SU-DHL-6 (cell line): ENCODE measurements at regions not wholly inside any gene's neighbourhood (a gene's known extent, or its start where the extent isn't known, plus 50 kb on each side); places are given as distances from the start of the nearest gene placed in this dataset.

Experiments
- H2AFZ ChIP-seq: fragments of 200-600 bp; sonication (generic); 2 replicates; pipeline ENCODE4 v1.6.1; 2014; ENCODE audit warnings: low read depth, mild to moderate bottlenecking, moderate library complexity, mixed read lengths, antibody characterized with exemption, low read length; ENCODE audit not compliant: severe bottlenecking
- H3F3A ChIP-seq: fragments of 200-600 bp; shearing (Covaris generic); 2 replicates; pipeline ENCODE4 v1.6.0; 2016; ENCODE audit warnings: antibody characterized with exemption, mild to moderate bottlenecking; ENCODE audit not compliant: insufficient read depth
- H3K27ac ChIP-seq: fragments of 200-600 bp; sonication (generic); 2 replicates; pipeline ENCODE4 v1.5.1; 2016; ENCODE audit warnings: low read depth, mild to moderate bottlenecking, low read length, moderate library complexity, mixed read lengths
- H3K27me3 ChIP-seq: fragments of 200-600 bp; sonication (generic), shearing (Covaris generic); 2 replicates; pipeline ENCODE4 v1.6.0; 2014; ENCODE audit warnings: mild to moderate bottlenecking, low read length
- H3K36me3 ChIP-seq: fragments of 200-600 bp; sonication (generic); 2 replicates; pipeline ENCODE4 v1.6.1; 2014; ENCODE audit warnings: mild to moderate bottlenecking, low read length, mixed read lengths
- H3K4me2 ChIP-seq: fragments of 300-600, 200-600 bp; shearing (Covaris generic), sonication (generic); 2 replicates; pipeline ENCODE4 v1.6.0; 2014; ENCODE audit warnings: low read length, low read depth, mild to moderate bottlenecking; ENCODE audit not compliant: poor library complexity, severe bottlenecking
- H3K4me3 ChIP-seq: fragments of 200-600 bp; sonication (generic); 2 replicates; pipeline ENCODE4 v1.5.1; 2014; ENCODE audit warnings: antibody characterized with exemption, low read length, mild to moderate bottlenecking, mixed read lengths; ENCODE audit not compliant: insufficient read depth, poor library complexity, severe bottlenecking
- H3K79me2 ChIP-seq: fragments of 200-600 bp; sonication (generic); 2 replicates; pipeline ENCODE4 v1.6.1; 2014; ENCODE audit warnings: mild to moderate bottlenecking, low read length, moderate library complexity; ENCODE audit not compliant: insufficient read depth
- H3K9ac ChIP-seq: fragments of 200-600 bp; sonication (generic); 2 replicates; pipeline ENCODE4 v1.7.0; 2014; ENCODE audit warnings: mild to moderate bottlenecking, low read length
- H3K9me2 ChIP-seq: fragments of 200-600 bp; sonication (generic); replicated peaks from 2 replicates; pipeline ENCODE4 v1.6.1; 2014; ENCODE audit warnings: low read length; ENCODE audit not compliant: insufficient read depth
- H3K9me3 ChIP-seq: fragments of 200-600 bp; sonication (generic); 2 replicates; pipeline ENCODE4 v1.6.1; 2014; ENCODE audit warnings: low read length, mixed read lengths; ENCODE audit not compliant: insufficient read depth
- H4K20me1 ChIP-seq: fragments of 200-600 bp; sonication (generic); 2 replicates; pipeline ENCODE4 v1.6.1; 2014; ENCODE audit warnings: low read depth, mild to moderate bottlenecking, antibody characterized with exemption, low read length, moderate library complexity, mixed read lengths
- EZH2phosphoT487 ChIP-seq: fragments of 200-600 bp; sonication (generic), shearing (Covaris generic); conservative IDR thresholded peaks from 2 replicates; pipeline ENCODE4 v1.6.1; 2018; ENCODE audit warnings: mild to moderate bottlenecking, antibody characterized with exemption, low read length, moderate library complexity, mixed read lengths
- TF ChIP-seq, protein P1 (sequence below): fragments of 200-600 bp; sonication (generic); IDR thresholded peaks from one replicate; pipeline ENCODE4 v1.5.1; 2017; ENCODE audit warnings: antibody characterized with exemption, mild to moderate bottlenecking, low read length, moderate library complexity; ENCODE audit not compliant: insufficient read depth, poor library complexity, severe bottlenecking

DNA sequence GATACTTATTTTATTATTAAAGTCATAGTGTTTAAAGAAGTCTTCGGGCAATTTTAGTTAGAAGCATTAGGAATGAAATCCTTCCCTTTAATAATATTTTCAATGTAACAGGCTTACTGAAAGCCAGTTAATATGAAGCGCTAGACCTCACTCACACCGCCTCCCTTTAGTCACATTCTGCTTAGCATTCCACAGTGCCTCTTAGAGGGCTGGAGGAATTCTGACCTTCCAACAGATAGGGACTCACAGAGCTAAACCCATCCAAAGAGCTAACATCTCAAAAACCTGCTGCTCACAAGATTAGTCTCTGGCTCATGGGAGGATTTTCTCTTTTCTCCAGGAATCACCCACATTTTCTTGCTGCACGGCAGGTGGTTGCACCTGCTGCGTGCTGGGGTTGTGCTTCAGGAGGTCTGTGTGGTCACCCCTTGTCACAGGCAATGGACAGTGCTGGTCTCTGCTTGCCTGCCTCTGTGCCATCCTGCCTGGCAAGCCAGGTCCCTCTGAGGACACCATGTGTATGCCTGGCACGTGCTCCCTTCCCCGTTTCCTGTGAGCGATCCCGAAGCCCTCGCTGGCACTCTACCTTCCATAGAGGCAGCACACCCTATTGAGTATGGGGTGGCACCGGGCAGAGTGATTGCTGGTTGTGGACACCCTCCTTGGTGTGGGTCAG lies 91.8 kb downstream of the KLF6 start:
- TF ChIP-seq EZH2phosphoT487: no peak
- TF ChIP-seq, protein P1, sequence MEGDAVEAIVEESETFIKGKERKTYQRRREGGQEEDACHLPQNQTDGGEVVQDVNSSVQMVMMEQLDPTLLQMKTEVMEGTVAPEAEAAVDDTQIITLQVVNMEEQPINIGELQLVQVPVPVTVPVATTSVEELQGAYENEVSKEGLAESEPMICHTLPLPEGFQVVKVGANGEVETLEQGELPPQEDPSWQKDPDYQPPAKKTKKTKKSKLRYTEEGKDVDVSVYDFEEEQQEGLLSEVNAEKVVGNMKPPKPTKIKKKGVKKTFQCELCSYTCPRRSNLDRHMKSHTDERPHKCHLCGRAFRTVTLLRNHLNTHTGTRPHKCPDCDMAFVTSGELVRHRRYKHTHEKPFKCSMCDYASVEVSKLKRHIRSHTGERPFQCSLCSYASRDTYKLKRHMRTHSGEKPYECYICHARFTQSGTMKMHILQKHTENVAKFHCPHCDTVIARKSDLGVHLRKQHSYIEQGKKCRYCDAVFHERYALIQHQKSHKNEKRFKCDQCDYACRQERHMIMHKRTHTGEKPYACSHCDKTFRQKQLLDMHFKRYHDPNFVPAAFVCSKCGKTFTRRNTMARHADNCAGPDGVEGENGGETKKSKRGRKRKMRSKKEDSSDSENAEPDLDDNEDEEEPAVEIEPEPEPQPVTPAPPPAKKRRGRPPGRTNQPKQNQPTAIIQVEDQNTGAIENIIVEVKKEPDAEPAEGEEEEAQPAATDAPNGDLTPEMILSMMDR: no peak
- Histone ChIP-seq H3K9ac (no peak overlapping the region), H3K27ac (no peak overlapping the region), H2AFZ (no peak overlapping the region), H3K36me3 (no peaks in the 10 kb centered on the region), H3F3A (no peaks in the 10 kb centered on the region), H3K27me3 (no peaks in the 10 kb centered on the region), H3K9me2 (no peaks in the 10 kb centered on the region), H3K4me3 (no peak overlapping the region), H4K20me1 (no peaks in the 10 kb centered on the region), H3K79me2 (no peaks in the 10 kb centered on the region), H3K9me3 (no peaks in the 10 kb centered on the region), H3K4me2 (no peak overlapping the region)

DNA sequence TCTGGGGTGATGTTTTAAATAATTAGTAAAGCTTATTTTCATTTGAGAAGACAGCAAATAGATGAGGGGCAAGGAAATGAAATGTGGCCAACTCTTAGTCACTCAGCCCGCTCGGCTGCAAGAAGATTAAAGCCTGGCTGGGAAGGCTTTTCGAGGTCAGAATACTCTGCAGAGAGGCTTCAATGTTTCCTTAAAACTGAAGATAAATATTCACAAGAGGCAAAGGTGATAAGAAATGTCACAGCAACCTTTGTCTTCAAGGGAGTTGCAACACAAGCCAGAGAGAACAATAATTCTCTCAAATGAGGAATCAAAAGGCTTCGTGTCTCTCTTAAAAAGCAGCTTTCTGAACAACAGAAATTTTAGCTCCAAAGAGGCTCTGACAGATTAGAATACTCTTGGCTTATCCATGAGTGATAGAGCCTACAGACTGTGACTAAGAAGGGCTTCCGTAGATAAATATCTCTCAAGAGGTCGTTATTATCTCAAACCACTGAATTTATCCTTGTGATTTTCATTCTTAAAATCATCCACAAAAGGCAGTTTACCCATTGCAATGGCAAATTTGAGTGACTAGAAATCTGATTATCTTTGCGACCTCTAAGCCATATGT lies 92.5 kb downstream of the KLF6 start:
- H4K20me1 ChIP-seq: no peaks in the 10 kb centered on the region
- no peak overlapping the region for H3K4me3 ChIP-seq
- no peaks in the 10 kb centered on the region for H3K79me2 ChIP-seq
- no peaks in the 10 kb centered on the region for H3K9me3 ChIP-seq
- H3K27ac ChIP-seq: no peak overlapping the region
- H3F3A ChIP-seq: no peaks in the 10 kb centered on the region
- no peaks in the 10 kb centered on the region for H3K9me2 ChIP-seq
- no peak overlapping the region for H3K4me2 ChIP-seq
- H3K27me3 ChIP-seq: no peaks in the 10 kb centered on the region
- TF ChIP-seq EZH2phosphoT487: no peak
- TF ChIP-seq, protein P1: no peak
- no peak overlapping the region for H3K9ac ChIP-seq
- H2AFZ ChIP-seq: no peak overlapping the region
- H3K36me3 ChIP-seq: no peaks in the 10 kb centered on the region

DNA sequence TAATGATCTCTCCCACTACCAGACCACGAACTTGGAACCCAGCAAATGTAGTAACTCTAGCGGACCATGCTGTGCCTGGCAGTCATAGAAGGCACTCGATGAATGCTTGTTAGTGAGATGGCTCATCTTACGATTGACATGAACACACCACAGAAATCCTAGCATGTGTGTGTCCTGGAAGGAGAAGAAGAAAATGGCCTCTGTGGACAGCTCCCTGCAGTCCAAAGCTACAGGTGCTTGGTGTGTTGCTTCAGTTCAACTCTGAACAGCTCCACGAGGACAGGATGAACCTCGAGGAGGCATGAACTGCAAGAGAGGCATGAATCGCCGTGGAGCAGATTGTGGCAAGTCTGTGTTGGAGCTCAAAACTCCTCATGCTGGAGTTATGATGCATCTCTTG lies 93.5 kb downstream of the KLF6 start:
- H2AFZ ChIP-seq: no peak overlapping the region
- H3K36me3 ChIP-seq: no peaks in the 10 kb centered on the region
- no peak overlapping the region for H3K4me3 ChIP-seq
- no peaks in the 10 kb centered on the region for H3K79me2 ChIP-seq
- H3K4me2 ChIP-seq: no peak overlapping the region
- no peaks in the 10 kb centered on the region for H3K9me2 ChIP-seq
- H4K20me1 ChIP-seq: no peaks in the 10 kb centered on the region
- no peaks in the 10 kb centered on the region for H3K27me3 ChIP-seq
- H3K9me3 ChIP-seq: no peaks in the 10 kb centered on the region
- no peak overlapping the region for H3K27ac ChIP-seq
- H3K9ac ChIP-seq: no peak overlapping the region
- H3F3A ChIP-seq: no peaks in the 10 kb centered on the region
- TF ChIP-seq EZH2phosphoT487: no peak
- TF ChIP-seq, protein P1: no peak
